SKM-1 treated with dmso at 0.1 percent for 144 hours (cell line): ENCODE measurements at regions not wholly inside any gene's neighbourhood (a gene's known extent, or its start where the extent isn't known, plus 50 kb on each side); places are given as distances from the start of the nearest gene placed in this dataset.

ENCODE experiments used
- DNase-seq: peaks from one replicate; lab custom pipeline; 2025; ENCODE audit not compliant: unreplicated experiment; lab: John Stamatoyannopoulos, UW

GRCh38 chr5:29378104-29378503 is 1815.4 kb upstream of the CDH6 start:
- no peak for DNase-seq

DNA sequence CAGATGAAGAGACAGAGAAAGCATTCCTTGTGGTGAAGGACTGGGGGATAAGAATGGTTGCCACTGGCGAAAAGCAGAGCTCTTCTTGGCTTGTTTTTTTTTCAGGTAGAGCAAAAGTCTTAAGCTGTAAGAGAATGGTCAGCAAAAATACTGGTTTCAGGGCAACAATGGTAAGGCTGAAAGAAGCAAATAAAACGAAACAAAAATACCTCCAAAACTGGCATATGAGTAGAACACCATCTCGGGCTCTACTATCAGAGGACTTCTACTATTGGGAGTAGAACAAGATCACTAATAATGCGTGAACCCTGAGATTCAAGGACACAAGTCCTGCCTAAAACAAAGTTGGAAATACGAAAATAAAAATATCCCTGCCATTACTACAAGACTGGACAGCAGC is 1823.2 kb upstream of the CDH6 start:
- DNase-seq: no peak

- no peak for DNase-seq
These were observed 1826.2 kb upstream of the CDH6 start for GRCh38 chr5:29367176-29367833.

DNA sequence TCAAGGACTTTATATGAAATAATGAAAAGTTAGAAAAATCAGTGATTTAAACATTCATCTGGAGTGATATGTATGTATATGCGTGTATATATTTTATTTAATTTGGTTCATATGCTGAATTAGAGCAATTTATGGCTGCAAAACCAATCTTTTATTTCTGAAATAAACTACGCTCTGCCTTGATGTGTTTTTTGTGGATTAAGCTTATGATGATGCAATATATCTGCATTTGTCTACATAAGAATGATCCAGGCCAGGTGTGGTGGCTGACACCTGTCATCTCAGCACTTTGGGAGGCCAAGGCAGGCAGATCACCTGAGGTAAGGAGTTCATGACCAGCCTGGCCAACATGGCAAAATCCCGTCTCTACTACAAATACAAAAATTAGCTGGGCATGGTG is 1842.3 kb upstream of the CDH6 start:
- DNase-seq: no peak

GRCh38 chr5:29337030-29337429 is 1856.5 kb upstream of the CDH6 start:
- no peak for DNase-seq

- DNase-seq: no peak
These were observed 1871.9 kb upstream of the CDH6 start for GRCh38 chr5:29321591-29321990.

GRCh38 chr5:29309359-29309758 is 1884.1 kb upstream of the CDH6 start:
- DNase-seq: no peak

DNA sequence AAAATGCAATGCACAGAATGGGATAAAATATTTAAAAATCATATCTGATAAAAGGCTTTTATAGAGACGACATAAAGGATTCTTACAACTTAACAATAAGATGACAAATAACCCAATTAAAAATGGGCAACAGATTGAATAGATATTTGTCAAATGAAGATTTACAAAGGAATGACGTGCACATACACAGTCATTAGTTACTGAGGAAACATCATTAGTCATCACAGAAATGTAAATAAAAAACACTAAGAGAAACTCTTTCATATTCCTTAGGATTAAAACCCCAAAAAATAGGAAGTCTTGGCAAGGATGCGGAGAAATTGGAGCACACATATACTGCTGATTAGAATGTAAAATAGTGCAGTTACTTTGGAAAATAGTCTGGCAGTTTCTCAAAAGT is 1886.0 kb upstream of the CDH6 start:
- no peak for DNase-seq

GRCh38 chr5:29304545-29304944 is 1888.9 kb upstream of the CDH6 start:
- DNase-seq: no peak

GRCh38 chr5:29296548-29296947 is 1896.9 kb upstream of the CDH6 start:
- DNase-seq: no peak

- DNase-seq: no peak
These were observed 1915.8 kb upstream of the CDH6 start for GRCh38 chr5:29277642-29278041.

DNA sequence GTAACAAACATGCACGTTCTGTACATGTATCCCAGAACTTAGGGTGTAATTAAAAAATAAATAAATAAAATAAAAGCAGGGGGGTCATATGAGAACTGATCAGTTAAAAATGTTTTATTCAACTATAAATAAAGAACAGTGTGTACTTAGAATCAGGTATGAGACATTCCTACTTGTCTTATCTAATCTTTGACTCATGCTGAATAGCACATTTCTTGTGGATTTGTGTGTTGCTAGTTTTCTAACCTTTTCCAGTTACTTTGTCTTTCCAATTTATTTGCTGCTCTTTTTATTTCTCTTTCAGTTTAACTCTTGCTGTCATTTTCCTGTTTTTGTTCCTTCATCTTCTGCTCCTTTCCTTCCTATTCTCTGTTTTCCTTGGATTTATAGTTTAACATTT is 1917.1 kb upstream of the CDH6 start:
- DNase-seq: no peak

GRCh38 chr5:29263915-29264351 is 1929.6 kb upstream of the CDH6 start:
- no peak for DNase-seq

DNA sequence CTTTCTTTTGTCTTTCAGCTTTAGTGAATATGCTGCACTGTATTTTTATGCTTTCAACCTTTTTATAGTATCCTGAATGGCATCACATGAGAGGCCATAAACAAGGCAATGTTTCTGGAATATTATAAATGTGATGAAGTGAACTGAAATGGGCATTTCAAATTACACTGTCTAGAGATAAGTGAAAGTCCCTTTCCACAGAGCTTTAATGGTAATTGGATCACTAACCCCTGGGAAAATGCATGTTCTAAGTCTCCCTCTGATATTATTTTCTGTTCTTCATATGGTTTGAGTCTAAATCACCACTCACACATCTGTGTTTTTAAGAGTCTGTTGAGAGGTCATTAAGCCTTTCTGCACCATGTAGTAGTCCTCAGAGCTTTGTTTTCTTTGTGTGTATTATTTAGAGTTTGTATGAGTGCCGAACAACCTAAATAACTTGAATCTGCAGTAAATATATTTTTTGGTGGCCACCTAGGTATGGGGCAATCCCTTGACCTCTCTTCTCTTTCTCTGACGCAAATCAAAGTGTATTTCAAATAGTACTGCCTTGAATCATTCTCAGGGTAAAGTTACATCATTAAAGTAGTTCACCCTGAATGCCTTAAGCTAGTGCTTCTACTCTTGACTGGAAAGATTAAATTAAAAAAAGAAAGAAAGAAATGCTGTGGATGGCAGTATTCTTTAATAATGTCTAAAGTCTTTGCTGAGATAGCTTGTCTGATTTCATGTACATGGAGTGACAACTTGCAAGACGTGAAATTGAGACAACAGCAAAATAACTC is 1931.0 kb upstream of the CDH6 start:
- no peak for DNase-seq

- no peak for DNase-seq
These were observed 1932.3 kb upstream of the CDH6 start for GRCh38 chr5:29261213-29261612.

DNA sequence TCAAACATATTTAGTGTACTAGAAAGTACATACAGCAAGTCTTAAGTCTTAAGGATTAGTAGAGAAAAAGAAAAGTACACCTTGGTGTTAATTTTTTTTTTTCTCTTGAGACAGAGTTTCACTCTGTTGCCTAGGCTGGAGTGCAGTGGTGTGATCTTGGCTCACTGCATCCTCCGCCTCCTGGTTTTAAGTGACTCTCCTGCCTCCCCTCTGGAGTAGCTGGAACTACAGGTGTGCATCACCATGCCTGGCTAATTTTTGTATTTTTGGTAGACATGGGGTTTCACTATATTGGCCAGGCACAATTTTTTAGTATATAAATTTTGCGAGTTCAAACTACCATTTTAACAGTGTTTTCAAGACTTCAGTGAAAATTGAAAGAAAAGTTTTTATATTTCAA is 1941.1 kb upstream of the CDH6 start:
- DNase-seq: no peak

DNA sequence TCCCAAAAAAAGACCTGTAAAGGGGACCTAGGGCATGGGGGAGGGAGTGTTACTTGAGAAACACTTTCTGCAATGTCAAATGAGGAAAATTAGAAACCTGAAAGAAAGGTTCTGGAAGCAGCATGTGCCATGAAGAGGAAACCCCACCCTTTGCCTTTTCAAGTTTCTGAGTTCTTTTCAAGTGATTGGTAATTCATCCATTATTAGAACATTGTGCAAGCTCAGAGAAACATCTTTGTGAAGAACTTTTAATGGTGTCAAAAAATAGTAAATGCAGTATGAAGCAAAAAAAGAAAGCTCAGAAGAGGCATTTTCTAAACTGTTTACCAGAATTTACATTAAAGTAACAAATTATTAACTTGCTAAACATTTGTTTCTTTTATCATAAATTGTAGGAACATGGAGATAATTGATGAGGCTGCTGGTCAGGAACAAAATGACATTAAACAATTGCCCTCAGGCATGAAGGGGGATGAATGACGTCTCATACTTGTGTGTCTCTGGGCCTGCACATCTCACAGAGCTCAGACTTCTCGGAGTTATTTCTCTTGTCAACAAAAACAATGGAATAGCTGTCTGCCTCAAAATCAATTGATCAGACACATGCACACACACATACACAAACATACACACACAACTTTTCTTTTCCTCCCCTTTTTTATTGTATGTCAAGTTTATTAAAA is 1946.0 kb upstream of the CDH6 start:
- DNase-seq: no peak

GRCh38 chr5:29240379-29240778 is 1953.1 kb upstream of the CDH6 start:
- no peak for DNase-seq

- no peak for DNase-seq
These were observed 1953.9 kb upstream of the CDH6 start for GRCh38 chr5:29239606-29240005.

GRCh38 chr5:29238115-29238514 is 1955.4 kb upstream of the CDH6 start:
- DNase-seq: no peak

GRCh38 chr5:29231154-29231553 is 1962.3 kb upstream of the CDH6 start:
- DNase-seq: no peak

DNA sequence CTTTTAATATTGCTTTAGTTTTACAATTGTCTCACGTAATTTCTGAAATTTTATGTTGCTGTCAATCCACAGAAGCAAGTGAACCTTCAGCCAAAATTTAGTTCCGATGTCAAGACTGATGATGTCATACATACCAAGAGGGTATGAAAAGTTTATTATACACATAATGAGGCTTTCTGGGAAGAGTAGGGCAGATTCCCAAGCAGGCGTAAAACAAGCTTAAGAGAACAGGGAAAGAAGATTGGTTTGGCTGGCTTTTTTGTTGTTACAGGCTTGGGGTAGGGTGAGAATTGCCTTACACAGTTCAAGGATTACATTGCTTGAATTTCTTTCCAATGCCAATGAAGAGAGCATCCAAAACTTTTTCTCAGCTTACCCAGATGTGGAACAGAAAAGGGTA is 1962.9 kb upstream of the CDH6 start:
- DNase-seq: no peak
